Tibial nerve (tissue), 4 donors: ENCODE measurements at regions not wholly inside any gene's neighbourhood (a gene's known extent, or its start where the extent isn't known, plus 50 kb on each side); places are given as distances from the start of the nearest gene placed in this dataset.

Experiments
- CTCF ChIP-seq, 5 experiments: fragments of 200-600 bp in 3 of 5; fragments of 450-650 bp in 2 of 5; sonication (generic) in 3 of 5; IDR thresholded peaks; one replicate each; pipeline ENCODE4 v1.5.1; 2016 to 2019; ENCODE audit warnings: antibody characterized with exemption in 5 of 5, mild to moderate bottlenecking in 3 of 5, moderate library complexity in 2 of 5
- EP300 ChIP-seq, 2 donors: sonication (generic); formaldehyde crosslinking; IDR thresholded peaks; one replicate each; pipeline ENCODE4 v1.6.1; 2017; ENCODE audit warnings: antibody characterized with exemption in 2 of 2, mild to moderate bottlenecking in 1 of 2
- POLR2A ChIP-seq, 2 donors: fragments of 450-650 bp; IDR thresholded peaks; one replicate each; pipeline ENCODE4 v1.6.1; 2017; ENCODE audit warnings: antibody characterized with exemption in 2 of 2, mild to moderate bottlenecking in 2 of 2, moderate library complexity in 2 of 2

DNA sequence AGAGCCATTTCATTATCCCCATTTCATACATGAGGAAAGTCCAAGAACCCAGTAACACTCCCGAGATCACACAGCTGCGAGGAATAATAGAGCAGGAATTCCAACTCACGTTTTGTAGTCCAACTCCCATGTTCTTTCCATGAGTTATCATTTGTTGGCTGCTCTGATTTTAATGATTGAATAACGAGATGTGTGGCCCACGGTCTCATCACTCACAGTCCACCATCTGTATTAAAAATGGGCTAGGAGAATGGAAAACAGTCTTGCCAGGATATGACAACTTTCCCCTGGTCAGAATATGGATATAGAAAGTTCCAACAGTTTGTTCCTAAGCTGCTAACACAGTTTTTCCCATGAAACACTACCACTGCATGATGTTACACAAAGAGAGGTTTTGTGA, 147.5 kb downstream of the METTL4 start:
- TF ChIP-seq CTCF (IDR thresholded peaks at IDR 0.05): no peak
- TF ChIP-seq POLR2A (IDR thresholded peaks at IDR 0.05): no peak
- TF ChIP-seq EP300 (IDR thresholded peaks at IDR 0.05): no peak
